Trophoblast cell (in vitro differentiated cells and primary cell): ENCODE measurements at regions not wholly inside any gene's neighbourhood (a gene's known extent, or its start where the extent isn't known, plus 50 kb on each side); places are given as distances from the start of the nearest gene placed in this dataset.

Source experiments
- DNase-seq, 2 donors: peaks; one replicate each; pipeline ENCODE4 v3.0.0-alpha.2; 2016
- H2AFZ ChIP-seq: 2 replicates; pipeline ENCODE4 v1.6.1; 2013; ENCODE audit warnings: low read length, moderate library complexity, mild to moderate bottlenecking; ENCODE audit not compliant: insufficient read depth, poor library complexity
- H2AK5ac ChIP-seq: 2 replicates; pipeline ENCODE4 v1.6.1; 2013; ENCODE audit warnings: mild to moderate bottlenecking, low read length
- H2BK120ac ChIP-seq: 2 replicates; pipeline ENCODE4 v1.6.1; 2013; ENCODE audit warnings: low read length, mild to moderate bottlenecking, moderate library complexity; ENCODE audit not compliant: insufficient read depth, poor library complexity
- H2BK12ac ChIP-seq: 2 replicates; pipeline ENCODE4 v1.6.1; 2013; ENCODE audit warnings: mild to moderate bottlenecking, low read length, moderate library complexity
- H2BK5ac ChIP-seq: 2 replicates; pipeline ENCODE4 v1.6.1; 2013; ENCODE audit warnings: low read length, low read depth, moderate library complexity, mild to moderate bottlenecking; ENCODE audit not compliant: poor library complexity
- H3K14ac ChIP-seq: 2 replicates; pipeline ENCODE4 v1.6.1; 2013; ENCODE audit warnings: mild to moderate bottlenecking, low read length
- H3K18ac ChIP-seq: 2 replicates; pipeline ENCODE4 v1.6.1; 2013; ENCODE audit warnings: mild to moderate bottlenecking, low read length
- H3K23ac ChIP-seq: 2 replicates; pipeline ENCODE4 v1.6.1; 2013; ENCODE audit warnings: low read length
- H3K27ac ChIP-seq: 2 replicates; pipeline ENCODE4 v1.5.1; 2013; ENCODE audit warnings: low read depth, mild to moderate bottlenecking, inconsistent platforms, low read length, moderate library complexity
- H3K27me3 ChIP-seq: 2 replicates; pipeline ENCODE4 v1.6.1; 2013; ENCODE audit warnings: inconsistent platforms, mild to moderate bottlenecking, low read length, moderate library complexity; ENCODE audit not compliant: insufficient read depth
- H3K36me3 ChIP-seq, 2 experiments: 1 replicate in 1 of 2; 2 replicates in 1 of 2; pipeline ENCODE4 v1.6.1; 2013; ENCODE audit warnings: low read length in 2 of 2, mild to moderate bottlenecking in 2 of 2, moderate library complexity in 1 of 2; ENCODE audit not compliant: insufficient read depth in 2 of 2, control insufficient read depth in 1 of 2
- H3K4ac ChIP-seq: 2 replicates; pipeline ENCODE4 v1.6.1; 2013; ENCODE audit warnings: low read depth, mild to moderate bottlenecking, low read length, moderate library complexity
- H3K4me1 ChIP-seq, 2 experiments: 1 replicate in 1 of 2; 2 replicates in 1 of 2; pipeline ENCODE4 v1.6.1; 2013; ENCODE audit warnings: low read length in 2 of 2, mild to moderate bottlenecking in 2 of 2, moderate library complexity in 1 of 2; ENCODE audit not compliant: insufficient read depth in 2 of 2, control insufficient read depth in 1 of 2
- H3K4me2 ChIP-seq: 2 replicates; pipeline ENCODE4 v1.6.1; 2013; ENCODE audit warnings: inconsistent platforms, mild to moderate bottlenecking, low read length, moderate library complexity
- H3K4me3 ChIP-seq: 2 replicates; pipeline ENCODE4 v1.5.1; 2013; ENCODE audit warnings: mild to moderate bottlenecking, low read depth, low read length, inconsistent platforms
- H3K79me1 ChIP-seq: one replicate; pipeline ENCODE4 v1.6.1; 2013; ENCODE audit warnings: low read length
- H3K79me2 ChIP-seq: 2 replicates; pipeline ENCODE4 v1.6.1; 2013; ENCODE audit warnings: low read length, mild to moderate bottlenecking; ENCODE audit not compliant: control insufficient read depth, insufficient read depth, poor library complexity
- H3K9ac ChIP-seq: 2 replicates; pipeline ENCODE4 v1.6.1; 2013; ENCODE audit warnings: mild to moderate bottlenecking, low read length
- H3K9me3 ChIP-seq: 2 replicates; pipeline ENCODE4 v1.6.1; 2013; ENCODE audit warnings: low read depth, mild to moderate bottlenecking, control low read depth, inconsistent platforms, low read length; ENCODE audit not compliant: insufficient read depth
- H4K12ac ChIP-seq: 2 replicates; pipeline ENCODE4 v1.6.1; 2013; ENCODE audit warnings: low read depth, mild to moderate bottlenecking, low read length, moderate library complexity
- H4K8ac ChIP-seq: 2 replicates; pipeline ENCODE4 v1.6.1; 2013; ENCODE audit warnings: low read depth, mild to moderate bottlenecking, low read length, moderate library complexity
- H4K91ac ChIP-seq: one replicate; pipeline ENCODE4 v1.6.1; 2013; ENCODE audit warnings: low read depth, mild to moderate bottlenecking, low read length, moderate library complexity
- WGBS: extraction: QIAGEN DNeasy Blood & Tissue Kit; methylation state at CpG from one replicate; pipeline ENCODE4 v1.1.7; 2013; ENCODE audit warnings: missing lambda C conversion rate; ENCODE audit not compliant: insufficient read length, insufficient coverage; ENCODE audit errors: extremely low coverage; 5-methylcytosine and 5-hydroxymethylcytosine counted together

DNA sequence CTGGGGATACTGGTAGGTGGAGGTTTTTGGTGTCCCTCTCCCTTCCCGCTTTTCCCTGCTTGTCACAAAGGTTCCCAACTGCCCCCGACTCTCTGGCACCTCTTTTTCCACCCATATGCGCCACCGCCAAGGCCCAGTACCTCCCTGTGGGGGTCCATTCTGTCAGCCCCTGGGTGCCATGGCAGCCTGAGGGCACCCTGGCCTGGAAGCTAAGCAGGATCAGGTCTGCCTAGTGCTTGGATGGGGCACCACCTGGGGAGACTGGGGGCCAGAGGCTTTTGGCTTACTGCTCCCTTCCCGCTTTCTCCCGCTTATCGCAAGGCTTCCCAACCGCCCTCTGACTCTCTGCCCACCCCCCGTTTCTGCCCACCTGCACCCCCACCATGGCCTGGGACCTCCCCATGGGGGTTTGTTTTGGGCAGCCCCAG is 2286.4 kb downstream of the TP53TG3F start:
- H3K14ac ChIP-seq, result no peak overlapping the region
- H3K18ac ChIP-seq, result no peak overlapping the region
- WGBS, result no CpG with 5 or more reads among the region's 9 CpGs
- no peak for DNase-seq
- H3K27ac ChIP-seq, result no peak overlapping the region
- H3K4me3 ChIP-seq, result no peak overlapping the region
- H3K23ac ChIP-seq, result no peak overlapping the region
- no peak overlapping the region for H2AK5ac ChIP-seq
- no peaks in the 10 kb centered on the region for H3K79me1 ChIP-seq
- no peak overlapping the region for H2BK5ac ChIP-seq
- peaks cover 70% of the 10 kb centered on the region for H3K9me3 ChIP-seq
- no peaks in the 10 kb centered on the region for H3K27me3 ChIP-seq
- H2BK120ac ChIP-seq, result no peak overlapping the region
- no peak overlapping the region for H3K4ac ChIP-seq
- no peak overlapping the region for H2BK12ac ChIP-seq
- no peak overlapping the region for H2AFZ ChIP-seq
- no peak overlapping the region for H4K12ac ChIP-seq
- H3K4me1 ChIP-seq, result no peaks in the 10 kb centered on the region
- no peak overlapping the region for H3K4me2 ChIP-seq
- no peaks in the 10 kb centered on the region for H3K79me2 ChIP-seq
- H3K9ac ChIP-seq, result no peak overlapping the region
- no peak overlapping the region for H4K8ac ChIP-seq
- H3K36me3 ChIP-seq, result no peaks in the 10 kb centered on the region
- no peak overlapping the region for H4K91ac ChIP-seq

- no peaks in the 10 kb centered on the region for H3K79me2 ChIP-seq
- no peak overlapping the region for H3K23ac ChIP-seq
- no peak overlapping the region for H2BK5ac ChIP-seq
- H3K4ac ChIP-seq, result no peak overlapping the region
- H3K9ac ChIP-seq, result no peak overlapping the region
- H3K36me3 ChIP-seq, result no peaks in the 10 kb centered on the region
- H3K79me1 ChIP-seq, result no peaks in the 10 kb centered on the region
- no peak overlapping the region for H4K91ac ChIP-seq
- H2AK5ac ChIP-seq, result no peak overlapping the region
- H4K8ac ChIP-seq, result no peak overlapping the region
- no peaks in the 10 kb centered on the region for H3K4me1 ChIP-seq
- no peak for DNase-seq
- peaks cover 76% of the 10 kb centered on the region for H3K9me3 ChIP-seq
- no peak overlapping the region for H3K4me3 ChIP-seq
- H3K18ac ChIP-seq, result no peak overlapping the region
- H4K12ac ChIP-seq, result no peak overlapping the region
- H2BK12ac ChIP-seq, result no peak overlapping the region
- WGBS, result no CpG with 5 or more reads among the region's 17 CpGs
- H3K14ac ChIP-seq, result no peak overlapping the region
- no peak overlapping the region for H3K4me2 ChIP-seq
- no peaks in the 10 kb centered on the region for H3K27me3 ChIP-seq
- no peak overlapping the region for H2BK120ac ChIP-seq
- H3K27ac ChIP-seq, result no peak overlapping the region
- H2AFZ ChIP-seq, result no peak overlapping the region
Measured at GRCh38 chr16:35746281-35746962, 2287.0 kb downstream of the TP53TG3F start.

DNA sequence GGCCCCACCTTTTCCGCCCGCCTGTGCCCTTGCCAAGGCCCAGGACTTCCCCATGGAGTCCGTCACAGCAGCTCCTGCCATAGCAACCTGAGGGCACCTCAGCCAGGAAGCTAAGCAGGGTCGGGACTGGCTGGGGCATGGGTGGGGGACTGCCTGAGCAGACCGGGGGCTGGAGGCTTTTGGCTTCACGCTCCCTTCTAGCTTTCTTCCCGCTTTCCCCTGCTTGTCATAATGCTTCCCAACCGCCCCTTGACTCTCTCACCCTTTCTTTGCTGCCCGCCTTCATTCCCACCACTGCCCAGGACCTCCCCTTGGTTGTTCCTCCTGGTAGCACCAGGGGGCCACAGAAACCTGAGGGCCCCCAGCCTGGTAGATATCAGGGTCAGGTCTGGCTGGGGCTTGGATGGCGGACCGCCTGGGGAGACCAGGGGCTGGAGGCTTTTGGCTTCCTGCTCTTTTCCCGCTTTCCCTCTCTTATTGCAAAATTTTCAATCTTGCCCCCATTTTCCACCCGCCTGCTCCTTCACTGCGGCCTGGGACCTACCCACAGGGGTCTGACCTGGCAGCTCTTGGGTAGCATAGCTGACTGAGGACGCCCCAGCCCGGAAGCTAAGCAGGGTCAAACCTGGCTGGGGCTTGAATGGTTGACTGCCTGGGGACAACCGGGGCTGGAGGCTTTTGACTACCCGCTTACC is 2287.7 kb downstream of the TP53TG3F start:
- no peak overlapping the region for H3K23ac ChIP-seq
- no peaks in the 10 kb centered on the region for H3K27me3 ChIP-seq
- H3K18ac ChIP-seq, result no peak overlapping the region
- H4K91ac ChIP-seq, result no peak overlapping the region
- peaks cover 79% of the 10 kb centered on the region for H3K9me3 ChIP-seq
- no peaks in the 10 kb centered on the region for H3K79me2 ChIP-seq
- H3K4me1 ChIP-seq, result no peaks in the 10 kb centered on the region
- no peak overlapping the region for H2BK12ac ChIP-seq
- no peak for DNase-seq
- H3K9ac ChIP-seq, result no peak overlapping the region
- no peak overlapping the region for H2AK5ac ChIP-seq
- no peak overlapping the region for H2BK120ac ChIP-seq
- no peak overlapping the region for H4K8ac ChIP-seq
- H3K79me1 ChIP-seq, result no peaks in the 10 kb centered on the region
- no peak overlapping the region for H3K4me2 ChIP-seq
- H3K27ac ChIP-seq, result no peak overlapping the region
- no peak overlapping the region for H4K12ac ChIP-seq
- no peak overlapping the region for H3K4me3 ChIP-seq
- no peaks in the 10 kb centered on the region for H3K36me3 ChIP-seq
- no peak overlapping the region for H3K14ac ChIP-seq
- H3K4ac ChIP-seq, result no peak overlapping the region
- no peak overlapping the region for H2BK5ac ChIP-seq
- WGBS, result no CpG with 5 or more reads among the region's 18 CpGs
- no peak overlapping the region for H2AFZ ChIP-seq

- no peak overlapping the region for H4K8ac ChIP-seq
Measured at GRCh38 chr16:35747658-35748455, 2288.4 kb downstream of the TP53TG3F start.

More at GRCh38 chr16:35747658-35748455, 2288.4 kb downstream of the TP53TG3F start:
- H3K9ac ChIP-seq, result no peak overlapping the region
- no CpG with 5 or more reads among the region's 17 CpGs for WGBS
- H4K91ac ChIP-seq, result no peak overlapping the region
- H4K12ac ChIP-seq, result no peak overlapping the region
- no peak overlapping the region for H3K4ac ChIP-seq
- no peak overlapping the region for H2BK5ac ChIP-seq
- no peaks in the 10 kb centered on the region for H3K27me3 ChIP-seq
- no peak overlapping the region for H3K27ac ChIP-seq
- H2AK5ac ChIP-seq, result no peak overlapping the region
- no peak overlapping the region for H3K14ac ChIP-seq
- H3K4me1 ChIP-seq, result no peaks in the 10 kb centered on the region
- no peaks in the 10 kb centered on the region for H3K79me2 ChIP-seq
- no peak overlapping the region for H3K4me3 ChIP-seq
- peaks cover 85% of the 10 kb centered on the region for H3K9me3 ChIP-seq
- no peak overlapping the region for H3K18ac ChIP-seq
- no peaks in the 10 kb centered on the region for H3K36me3 ChIP-seq
- no peak overlapping the region for H2BK12ac ChIP-seq
- DNase-seq, result no peak
- H3K4me2 ChIP-seq, result no peak overlapping the region
- H3K23ac ChIP-seq, result no peak overlapping the region
- no peak overlapping the region for H2AFZ ChIP-seq
- H2BK120ac ChIP-seq, result no peak overlapping the region
- H3K79me1 ChIP-seq, result no peaks in the 10 kb centered on the region
